Stimulated activated CD8-positive, alpha-beta memory T cell treated with anti-CD3 and anti-CD28 coated beads, Interleukin-15, amount 100 ng/mL, for 48 hours (primary cell): ENCODE measurements at regions not wholly inside any gene's neighbourhood (a gene's known extent, or its start where the extent isn't known, plus 50 kb on each side); places are given as distances from the start of the nearest gene placed in this dataset.
"Not testable (repeated sequence)": the region's sequence is repeated elsewhere in the genome, so short reads cannot be mapped to it uniquely, and the experiment has no call there.

Experiments
- DNase-seq, 2 donors: peaks; one replicate each; pipeline ENCODE4 v3.0.0-alpha.2; 2020; ENCODE audit warnings: low read depth in 2 of 2

DNA sequence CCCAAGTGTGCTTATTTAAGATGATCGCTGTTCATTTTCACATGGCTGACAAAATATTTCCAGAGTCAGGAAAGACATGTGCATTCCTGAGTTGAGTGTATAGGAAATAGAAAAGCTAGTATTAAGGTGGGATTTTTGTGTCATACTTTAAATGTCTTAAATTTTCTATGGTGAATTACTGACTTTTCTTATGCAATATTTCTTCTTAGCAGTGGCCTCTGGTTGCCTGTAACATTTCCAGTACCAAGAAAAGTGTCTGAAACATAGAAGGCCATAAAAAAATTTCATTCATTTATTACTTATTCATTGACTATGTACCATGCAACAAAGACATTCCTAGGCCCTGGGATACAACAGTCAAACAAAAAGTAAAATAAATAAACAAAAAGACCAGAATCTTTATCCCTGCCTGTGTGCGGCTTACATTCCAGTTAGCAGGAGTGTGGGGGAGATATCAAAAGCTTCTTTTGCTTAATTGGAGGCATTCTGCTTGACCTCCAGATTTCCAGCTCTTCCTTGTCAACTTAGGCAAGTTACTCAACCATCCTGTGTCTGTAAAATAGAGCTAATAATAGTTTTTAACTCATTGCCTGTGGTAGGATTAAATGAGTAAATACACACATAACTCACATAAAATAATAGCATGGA lies 216.3 kb upstream of the FLRT2 start:
- DNase-seq = no peak

DNA sequence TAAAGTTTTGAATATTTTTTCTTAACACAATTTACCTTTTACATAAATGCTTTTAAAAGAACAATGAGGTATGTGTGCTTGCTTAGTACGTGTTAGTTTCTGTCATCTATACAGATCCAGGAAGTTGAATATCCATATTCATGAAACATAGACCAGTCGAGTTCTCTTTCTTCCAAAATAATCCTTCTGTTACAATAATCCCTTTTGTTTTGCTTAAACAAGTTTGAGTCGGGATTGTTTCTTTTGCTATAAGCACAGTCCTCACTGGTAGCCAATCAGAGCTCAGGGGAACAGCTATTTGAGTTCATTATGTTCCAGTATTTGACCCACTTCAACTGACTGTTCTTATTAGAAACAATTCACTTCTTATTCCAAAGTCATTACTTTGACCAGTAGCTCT lies 214.7 kb upstream of the FLRT2 start:
- no peak for DNase-seq

DNA sequence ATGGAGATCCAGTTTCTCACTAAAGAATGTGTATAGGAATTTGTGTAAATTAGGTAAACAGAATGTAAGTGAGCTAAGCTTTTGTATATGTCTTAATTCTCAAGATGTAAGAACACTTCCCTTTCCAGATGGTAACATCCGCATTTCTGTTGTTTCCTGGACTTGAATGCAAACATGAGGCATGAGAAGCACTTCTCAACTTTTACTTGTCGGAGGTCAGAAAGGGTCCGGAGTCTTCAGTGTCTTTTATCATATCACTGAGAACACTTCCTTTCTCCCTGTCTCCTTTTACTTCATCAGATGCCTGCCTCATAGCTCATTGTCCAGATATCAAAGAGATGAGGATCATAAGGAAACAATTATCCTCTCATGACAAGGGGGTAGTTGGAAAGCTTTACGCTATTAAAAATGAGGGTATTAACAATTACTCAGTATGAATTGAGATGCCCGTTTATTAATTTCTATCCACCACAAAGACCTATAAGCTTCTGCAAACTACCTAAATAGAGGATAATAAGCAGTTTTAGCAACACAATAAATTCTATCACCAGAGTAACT lies 214.1 kb upstream of the FLRT2 start:
- DNase-seq = no peak

DNA sequence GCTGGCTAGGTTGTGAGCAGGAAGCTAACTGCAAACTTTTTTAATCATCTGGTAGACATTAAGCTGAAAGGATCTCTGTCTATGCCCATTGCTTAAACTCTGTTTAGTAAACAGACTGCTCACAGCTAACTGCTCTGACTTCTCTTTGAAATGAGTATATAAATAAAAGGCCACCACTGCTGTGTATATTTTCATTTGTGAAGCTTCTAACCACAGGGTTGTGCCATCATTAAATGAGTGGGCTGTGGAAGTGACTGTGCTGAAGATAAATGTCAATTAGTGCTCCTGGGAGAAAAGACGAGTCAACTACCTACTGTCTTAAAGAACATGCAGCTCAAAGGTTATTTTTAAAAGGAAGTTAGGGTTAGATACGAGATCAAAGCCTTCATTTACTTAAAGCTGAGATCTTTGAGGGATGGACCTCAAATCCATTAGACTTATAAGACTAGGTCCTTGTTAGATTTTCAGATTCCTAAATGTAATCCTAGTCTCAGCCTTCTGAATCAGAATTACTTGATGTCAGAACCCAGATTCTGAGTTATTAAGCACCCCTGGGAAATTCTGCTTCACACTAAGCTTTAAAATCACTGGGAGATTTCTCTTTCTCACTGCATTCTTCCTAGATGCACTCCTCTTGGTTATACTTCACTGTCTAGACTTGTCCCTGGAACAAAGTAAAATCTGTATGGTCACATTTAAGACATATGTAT lies 213.1 kb upstream of the FLRT2 start:
- no peak for DNase-seq

DNA sequence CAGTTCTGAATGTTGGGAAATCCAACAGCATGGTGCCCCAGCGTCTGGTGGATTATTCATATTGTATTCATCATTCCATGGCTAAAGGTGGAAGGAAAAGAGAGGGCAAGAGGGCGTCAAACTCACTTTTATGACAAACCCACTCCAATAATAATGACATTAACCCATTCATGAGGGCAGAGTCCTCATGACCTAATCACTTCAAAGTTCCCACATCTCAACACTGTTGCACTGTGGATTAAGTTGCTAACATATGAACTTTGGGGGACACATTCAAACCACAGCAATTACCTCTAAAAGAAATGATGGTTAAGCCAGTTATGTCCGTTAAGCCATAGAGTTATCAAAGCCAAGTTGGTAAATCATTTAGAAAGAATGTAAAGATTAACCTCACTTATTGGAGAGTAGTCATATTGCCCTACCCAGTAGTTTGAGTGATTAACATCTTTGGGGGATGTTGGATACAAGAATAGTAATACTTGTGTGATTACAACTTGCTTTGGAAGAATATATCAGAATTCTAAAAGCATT lies 212.4 kb upstream of the FLRT2 start:
- DNase-seq = no peak

DNA sequence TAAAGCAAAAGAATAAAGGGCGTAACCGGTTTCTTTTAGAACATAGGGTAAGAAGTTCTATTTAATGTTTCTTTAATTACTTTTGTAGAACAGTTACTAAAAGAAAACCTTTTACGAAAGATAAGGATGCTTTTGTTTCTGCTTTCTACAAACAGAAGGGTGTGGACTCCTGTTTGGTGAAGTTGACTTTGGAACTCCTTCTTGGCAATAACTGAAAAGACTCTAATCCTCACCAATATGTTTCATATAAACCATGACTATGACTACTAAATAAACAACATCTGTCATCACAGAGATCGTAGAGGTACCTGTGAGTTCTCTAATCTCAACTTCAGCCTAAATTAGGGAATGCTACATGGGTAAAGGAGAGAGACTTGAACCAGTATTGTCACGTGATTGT lies 210.8 kb upstream of the FLRT2 start:
- DNase-seq = no peak

DNA sequence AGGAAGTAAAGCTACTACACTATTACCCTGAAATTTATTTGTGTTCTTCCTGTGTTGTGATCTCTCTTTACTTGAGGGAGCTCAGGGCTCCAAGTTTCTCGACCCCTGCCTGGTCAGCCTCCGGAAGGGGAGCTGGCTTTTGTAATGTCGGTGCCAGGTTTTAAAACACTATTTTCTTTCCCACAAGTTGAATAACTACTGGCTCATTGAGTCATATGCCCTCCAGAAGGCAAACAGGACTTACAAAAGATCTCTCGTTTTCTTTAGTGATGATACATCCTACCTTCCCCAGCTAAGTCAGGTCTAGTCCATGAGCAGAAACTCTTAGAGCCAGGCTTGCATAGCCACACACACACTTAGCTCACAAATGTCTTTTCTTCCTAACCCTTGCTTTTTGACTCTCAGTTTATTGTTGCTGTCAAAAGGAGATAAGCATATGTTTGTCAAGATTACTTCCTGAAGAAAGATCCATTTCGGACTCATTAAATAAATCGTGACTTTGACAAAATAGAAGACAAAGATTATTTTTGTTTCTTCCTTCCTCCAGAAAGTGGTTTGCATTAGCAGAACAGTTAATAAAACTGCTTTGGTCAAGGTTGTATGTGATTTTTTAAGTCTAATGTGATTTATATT lies 209.8 kb upstream of the FLRT2 start:
- no peak for DNase-seq

DNA sequence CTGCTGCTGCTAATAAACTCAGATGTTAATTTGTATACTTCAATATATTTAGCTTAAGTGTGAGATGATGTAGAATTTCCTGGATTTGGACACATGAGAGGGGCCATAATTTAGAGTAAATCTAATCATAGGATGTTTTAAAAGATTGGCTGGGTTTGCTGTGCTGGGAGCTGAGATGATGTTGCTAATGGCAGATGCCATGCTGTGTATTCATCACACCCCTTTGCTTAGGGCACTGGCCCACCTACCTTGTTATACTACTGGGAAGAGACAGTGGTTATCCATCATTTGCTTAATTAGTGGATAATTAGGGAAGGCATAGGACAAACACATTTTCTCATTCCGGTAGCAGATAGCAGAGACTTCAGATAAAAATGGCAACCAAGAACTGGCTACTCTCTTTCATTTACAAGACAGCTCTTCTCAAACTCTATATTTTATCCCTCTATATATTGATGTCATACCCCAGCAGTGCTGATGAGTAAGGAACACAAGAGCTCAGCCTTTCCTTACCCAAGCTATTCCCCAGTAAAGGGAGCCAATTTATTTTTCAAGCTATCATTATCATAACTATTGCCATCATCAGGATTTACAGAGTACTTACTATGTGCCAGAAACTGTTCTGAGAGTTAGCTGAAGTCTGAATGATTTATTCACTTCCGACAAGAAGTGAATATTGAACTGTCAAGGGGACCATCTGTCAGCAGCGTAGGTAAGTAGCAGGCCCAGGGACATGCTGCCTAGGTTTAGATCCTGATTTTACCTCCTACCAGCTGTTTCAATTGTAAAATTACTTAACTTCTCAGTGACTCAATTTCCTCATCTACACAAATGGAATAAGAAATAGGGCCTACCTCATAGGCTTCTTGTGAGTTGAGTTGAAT lies 204.6 kb upstream of the FLRT2 start:
- no peak for DNase-seq

DNA sequence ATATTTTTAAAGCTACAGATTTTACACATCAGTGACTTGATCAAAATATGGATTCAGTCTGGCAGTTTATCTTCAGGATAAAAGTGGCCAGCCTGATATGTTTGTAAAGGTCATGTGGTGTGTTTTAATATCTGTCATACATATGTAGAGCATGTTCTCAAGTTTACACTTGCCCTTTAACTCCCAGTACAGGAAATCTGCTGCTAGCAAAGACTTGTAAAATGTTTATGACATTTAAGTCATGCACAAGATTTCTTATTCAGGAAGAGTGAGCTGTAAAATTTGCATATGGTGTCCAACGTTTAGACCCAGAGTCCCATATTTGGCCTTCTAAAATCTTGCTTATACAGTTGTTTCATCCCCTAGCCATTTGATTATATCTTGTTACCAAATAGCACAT lies 197.5 kb upstream of the FLRT2 start:
- DNase-seq = no peak

DNA sequence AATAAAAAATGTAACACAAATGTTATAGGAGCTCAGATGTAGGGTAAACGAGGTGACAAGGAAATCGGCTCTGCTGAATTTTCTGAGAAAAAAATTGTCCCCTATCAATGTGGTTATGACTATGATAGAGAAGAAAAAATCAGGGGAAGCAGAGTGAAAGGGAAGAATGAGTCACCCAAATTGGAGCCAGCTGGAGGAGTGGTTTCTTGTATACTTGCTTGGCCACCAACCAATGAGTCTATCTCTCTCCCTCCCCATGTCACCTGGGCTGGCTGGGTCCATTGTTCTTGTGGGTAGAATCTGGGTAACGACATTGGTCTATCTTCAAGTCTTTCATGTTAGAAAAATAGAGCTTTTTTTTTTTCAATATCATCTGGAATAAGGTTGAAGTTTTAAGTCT lies 196.6 kb upstream of the FLRT2 start:
- no peak for DNase-seq

DNA sequence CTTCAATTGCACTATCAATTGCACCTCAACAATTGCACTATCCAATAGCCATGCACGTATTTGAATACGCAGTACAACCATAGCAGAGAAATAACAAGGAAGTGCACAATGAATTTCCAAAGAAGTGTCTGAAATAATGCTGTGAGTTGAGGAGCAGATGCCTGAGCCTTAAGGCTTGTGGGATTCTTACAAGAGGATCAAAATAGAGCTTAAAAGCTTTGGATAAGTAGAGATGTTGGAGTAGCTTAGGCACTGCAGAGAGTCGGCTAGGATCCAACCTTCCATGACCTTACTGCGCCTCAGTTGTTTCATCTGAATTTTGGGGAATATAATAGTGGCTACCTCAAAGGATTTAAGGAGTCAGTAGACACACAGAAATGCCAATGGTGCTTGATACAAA lies 196.1 kb upstream of the FLRT2 start:
- DNase-seq = no peak

DNA sequence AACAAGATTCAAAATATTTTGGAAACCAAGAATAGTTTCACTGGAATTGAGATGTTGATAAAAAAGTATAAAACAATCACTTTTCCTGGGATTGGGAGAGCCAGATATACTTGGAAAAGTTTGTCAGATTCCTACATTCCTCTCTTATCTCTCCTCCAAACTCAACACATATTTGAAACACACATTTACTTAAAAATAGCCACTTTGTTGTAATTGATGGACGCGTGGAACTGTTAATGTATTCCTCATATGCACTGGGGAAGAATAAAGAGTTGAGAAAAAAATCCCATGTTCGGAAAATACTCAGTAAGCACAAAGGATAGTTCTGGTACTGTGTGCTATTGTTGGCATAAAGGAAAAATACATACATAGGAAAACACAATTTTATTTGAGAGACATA lies 195.6 kb upstream of the FLRT2 start:
- no peak for DNase-seq

DNA sequence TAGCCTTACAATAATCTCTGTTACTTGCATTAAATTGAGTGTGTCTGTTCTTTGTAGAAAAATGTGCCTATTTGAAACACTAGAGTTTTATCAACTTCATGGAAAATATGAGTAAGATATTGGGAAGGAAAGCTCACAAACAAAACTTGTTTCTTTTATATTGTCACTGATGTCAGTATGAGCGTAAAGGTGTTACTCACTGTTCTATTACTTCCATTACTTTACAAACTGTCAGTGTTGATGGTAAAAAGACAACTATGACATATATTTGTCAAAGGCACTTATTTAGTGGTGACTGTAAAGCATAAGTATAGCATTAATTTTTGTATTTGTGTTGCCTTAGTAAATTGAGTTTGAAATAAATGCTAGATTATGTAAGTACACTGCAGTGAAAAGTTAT lies 193.7 kb upstream of the FLRT2 start:
- no peak for DNase-seq

DNA sequence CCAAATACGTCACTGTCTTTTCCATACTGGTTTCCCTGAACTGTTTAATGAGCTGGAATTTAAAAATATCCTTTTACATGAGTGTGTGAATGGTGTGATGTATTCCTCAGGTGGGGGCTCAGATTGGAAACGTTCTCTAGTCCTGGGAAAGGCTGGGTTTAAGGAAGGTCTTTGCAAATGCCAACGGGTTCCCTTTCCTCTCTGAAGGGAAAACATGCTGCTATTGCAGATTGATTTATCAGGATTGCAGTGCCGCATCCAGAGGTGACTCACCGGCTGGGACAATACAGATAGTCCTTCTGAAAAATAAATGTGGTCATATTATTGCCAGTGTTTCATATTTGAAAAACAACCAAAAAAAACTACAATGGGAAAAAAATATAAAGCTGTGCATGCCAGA lies 193.1 kb upstream of the FLRT2 start:
- no peak for DNase-seq

DNA sequence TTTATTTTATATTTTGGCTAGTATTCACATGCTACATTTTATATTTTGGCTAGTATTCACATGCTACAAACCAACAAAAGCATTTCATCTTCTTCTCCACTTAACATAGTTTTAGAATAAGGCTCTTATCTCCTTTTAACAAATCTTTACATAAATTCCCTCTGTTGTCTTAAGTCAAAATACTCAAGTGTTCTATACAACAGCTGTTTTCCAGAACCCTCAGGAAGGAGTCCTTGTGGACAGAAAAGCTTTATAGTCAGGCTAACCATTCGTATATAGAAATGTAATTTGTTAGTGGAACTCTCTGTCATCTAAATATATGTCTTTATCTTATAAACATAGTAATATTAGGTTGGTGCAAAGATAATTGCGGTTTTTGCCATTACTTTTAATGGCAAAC lies 191.0 kb upstream of the FLRT2 start:
- no peak for DNase-seq

DNA sequence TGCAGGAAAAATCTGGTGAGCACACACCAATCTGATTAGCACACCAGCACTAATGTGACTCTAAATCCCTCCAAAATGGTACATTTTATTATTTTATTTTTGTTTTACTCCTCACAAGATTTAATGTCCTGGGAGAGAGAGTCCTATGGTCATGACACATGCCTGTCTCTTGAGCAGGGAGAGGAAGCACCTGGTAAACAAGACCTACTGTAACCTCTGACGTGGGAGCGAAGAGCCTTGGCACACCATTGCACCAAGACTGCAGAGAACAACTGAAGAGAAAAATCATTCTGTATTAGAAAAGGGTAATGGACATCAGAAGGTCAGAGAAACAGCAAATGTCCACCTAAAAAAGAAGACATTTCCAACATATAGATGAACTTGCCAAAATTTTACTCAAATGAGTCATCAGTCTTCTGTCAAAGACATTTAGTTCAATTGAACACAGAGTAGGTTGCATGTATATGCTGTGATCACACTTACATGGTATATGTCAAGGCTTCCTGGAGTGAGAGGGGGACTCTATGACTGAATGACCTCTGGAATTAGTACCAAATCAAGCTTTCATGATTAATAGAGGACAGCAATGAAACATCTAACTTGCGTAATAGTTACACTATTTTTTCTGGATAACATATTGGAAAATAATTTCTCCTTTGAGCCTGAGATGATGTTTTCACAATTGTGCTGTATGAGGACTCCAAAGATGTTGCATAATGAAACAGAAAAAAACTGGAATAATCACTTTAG lies 186.9 kb upstream of the FLRT2 start:
- DNase-seq = no peak

DNA sequence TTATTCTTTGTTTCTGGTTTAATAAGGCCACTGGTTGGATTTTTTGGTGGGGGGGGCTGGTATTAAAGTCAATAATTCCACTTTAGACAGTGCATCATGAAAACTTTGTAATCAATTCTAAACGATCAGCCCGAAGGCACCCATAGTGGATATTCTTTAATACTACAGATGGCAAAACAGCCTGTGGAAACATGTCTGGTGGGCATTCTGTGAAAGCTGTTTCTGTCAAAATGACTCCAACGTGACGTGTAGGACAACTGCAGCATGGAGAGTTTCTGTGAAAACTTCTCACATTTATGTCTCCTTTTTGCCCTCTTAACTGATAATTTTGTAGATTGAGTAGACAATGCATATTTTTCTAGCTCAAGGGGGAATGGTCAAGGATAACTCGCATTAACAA lies 185.8 kb upstream of the FLRT2 start:
- DNase-seq = no peak

DNA sequence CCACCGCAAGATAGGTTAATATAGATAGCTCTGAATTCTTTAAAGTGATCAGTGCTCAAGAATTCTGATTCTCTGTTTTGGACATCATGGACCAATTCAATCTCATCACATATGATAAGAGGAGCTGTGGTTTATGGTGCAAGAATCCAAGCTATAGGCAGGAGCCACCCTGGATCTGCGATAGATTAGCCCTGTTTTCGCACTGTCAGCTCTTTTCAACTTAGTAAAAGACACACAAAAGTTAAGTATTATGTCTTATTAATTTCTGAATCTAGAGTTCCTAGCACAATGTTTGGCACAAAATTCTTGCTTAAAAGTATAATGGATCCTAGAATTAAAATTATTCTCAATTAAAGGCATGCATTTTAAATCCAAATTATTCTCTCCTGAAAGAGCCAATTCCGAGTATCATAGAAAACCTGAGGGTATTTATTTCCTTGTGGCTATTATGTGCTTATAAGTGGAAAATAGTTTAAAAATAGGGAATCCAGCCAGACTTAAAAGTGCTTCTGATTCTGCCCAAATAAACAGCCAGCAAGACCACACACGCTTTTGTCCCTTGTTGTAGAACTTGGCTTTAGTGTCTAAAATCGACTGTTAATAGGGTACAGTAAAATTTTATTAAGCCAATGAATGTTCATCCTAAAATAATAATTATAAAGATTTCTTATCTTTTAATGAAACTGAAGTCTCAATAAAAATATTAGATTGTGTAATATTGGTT lies 184.9 kb upstream of the FLRT2 start:
- DNase-seq = no peak

DNA sequence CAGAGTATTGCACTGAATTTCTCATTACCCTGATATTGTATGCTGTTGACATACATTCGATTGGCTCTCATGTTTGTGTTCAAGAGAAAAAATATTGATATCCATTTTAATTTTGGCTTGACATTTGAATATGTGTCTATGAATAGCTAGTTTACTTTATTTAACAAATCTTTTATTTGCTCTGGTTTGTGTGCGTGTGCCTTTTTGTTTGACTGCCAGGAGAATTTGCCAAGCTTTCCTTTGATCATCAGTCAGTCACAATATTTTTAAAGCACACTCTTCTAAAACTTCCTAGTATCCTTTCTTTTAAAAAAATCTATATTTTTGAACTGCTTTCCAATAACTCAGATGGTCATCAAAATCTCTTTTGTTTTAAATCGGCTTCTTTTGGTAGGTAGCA lies 179.3 kb upstream of the FLRT2 start:
- DNase-seq = no peak

DNA sequence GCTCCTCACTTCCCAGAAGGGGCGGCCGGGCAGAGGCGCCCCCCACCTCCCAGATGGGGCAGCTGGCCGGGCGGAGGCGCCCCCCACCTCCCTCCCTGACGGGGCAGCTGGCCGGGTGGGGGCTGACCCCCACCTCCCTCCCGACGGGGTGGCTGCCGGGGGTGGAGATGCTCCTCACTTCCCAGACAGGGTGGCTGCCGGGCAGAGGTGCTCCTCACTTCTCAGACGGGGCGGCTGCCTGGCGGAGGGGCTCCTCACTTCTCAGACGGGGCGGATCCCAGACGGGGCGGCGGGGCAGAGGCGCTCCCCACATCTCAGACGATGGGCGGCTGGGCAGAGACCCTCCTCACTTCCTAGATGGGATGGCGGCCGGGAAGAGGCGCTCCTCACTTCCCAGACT lies 177.4 kb upstream of the FLRT2 start:
- DNase-seq = not testable (repeated sequence)
